Esophagus muscularis mucosa (tissue), 4 donors: ENCODE measurements at regions not wholly inside any gene's neighbourhood (a gene's known extent, or its start where the extent isn't known, plus 50 kb on each side); places are given as distances from the start of the nearest gene placed in this dataset.

ENCODE experiments used
- DNase-seq: peaks from one replicate; pipeline ENCODE4 v3.0.0-alpha.2; 2017; ENCODE audit errors: extremely low spot score
- H3K27ac ChIP-seq, 4 donors: fragments of 200-600 bp; sonication (generic); replicated peaks in 1 of 4; 1 replicate in 3 of 4; 2 replicates in 1 of 4; pipeline ENCODE4 v1.5.1; 2016 to 2019; ENCODE audit warnings: mild to moderate bottlenecking in 1 of 4
- H3K27me3 ChIP-seq, 4 donors: fragments of 200-600 bp; sonication (generic); one replicate each; pipeline versions ENCODE4 v1.5.1 to v1.6.0; 2016 to 2019
- H3K36me3 ChIP-seq, 4 donors: fragments of 200-600 bp; sonication (generic); one replicate each; pipeline ENCODE4 v1.5.1; 2016 to 2019
- H3K4me1 ChIP-seq, 4 donors: fragments of 200-600 bp; sonication (generic); one replicate each; pipeline ENCODE4 v1.5.1; 2016 to 2019
- H3K4me3 ChIP-seq, 4 donors: fragments of 200-600 bp; sonication (generic); 1 replicate in 2 of 4; 2 replicates in 2 of 4; pipeline ENCODE4 v1.5.1; 2016 to 2019; ENCODE audit warnings: mild to moderate bottlenecking in 4 of 4, moderate library complexity in 1 of 4
- H3K9me3 ChIP-seq, 4 donors: fragments of 200-600 bp; sonication (generic); 1 replicate in 3 of 4; 2 replicates in 1 of 4; pipeline ENCODE4 v1.5.1; 2016 to 2019
- EP300 ChIP-seq: sonication (generic); formaldehyde crosslinking; IDR thresholded peaks from one replicate; pipeline ENCODE4 v1.6.1; 2017; ENCODE audit warnings: antibody characterized with exemption
- POLR2A ChIP-seq: fragments of 450-650 bp; IDR thresholded peaks from one replicate; pipeline ENCODE4 v1.6.1; 2017; ENCODE audit warnings: antibody characterized with exemption, moderate library complexity, mild to moderate bottlenecking, low read depth
- POLR2AphosphoS5 ChIP-seq, 2 donors: sonication (generic); formaldehyde crosslinking; IDR thresholded peaks; one replicate each; pipeline ENCODE4 v1.6.1; 2017; ENCODE audit warnings: antibody characterized with exemption in 2 of 2
- WGBS: methylation state at CpG from one replicate; pipeline ENCODE4 v1.1.5; 2018; 5-methylcytosine and 5-hydroxymethylcytosine counted together
- intact Hi-C: fragments of 100-400 bp; cut with DNase I; formaldehyde crosslinking; loops from one replicate; pipeline ENCODE4 v1.15.1; 2023
- TF ChIP-seq, protein P1 (sequence below), 3 experiments: fragments of 200-600 bp in 2 of 3; fragments of 450-650 bp in 1 of 3; sonication (generic) in 2 of 3; IDR thresholded peaks; one replicate each; pipeline ENCODE4 v1.5.1; 2017 to 2019; ENCODE audit warnings: antibody characterized with exemption in 3 of 3, mild to moderate bottlenecking in 2 of 3, moderate library complexity in 1 of 3

DNA sequence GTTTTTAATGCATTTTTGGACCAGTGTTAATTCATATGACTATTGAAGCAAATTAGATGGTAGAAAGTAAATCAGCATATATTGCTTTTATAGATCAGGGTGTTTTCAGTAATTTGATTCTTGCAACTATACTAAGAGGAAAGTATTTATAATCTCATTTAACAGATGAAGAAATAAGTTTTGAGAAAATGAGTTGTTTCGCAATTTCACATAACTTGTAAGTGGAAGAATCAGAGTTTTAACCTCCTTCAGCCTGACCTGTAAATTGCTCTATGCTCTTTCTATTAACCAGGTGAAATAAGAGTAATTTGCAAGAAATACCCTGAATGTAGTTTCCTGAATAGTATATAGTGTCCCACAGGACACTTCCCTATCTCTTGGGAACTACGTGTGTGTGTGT is 1106.8 kb upstream of the RAG2 start:
- 62% methylated on average over 2 of the region's 2 CpGs for WGBS
- TF ChIP-seq POLR2A (no peak), EP300 (no peak), POLR2AphosphoS5 (IDR thresholded peaks at IDR 0.05) (no peak)
- TF ChIP-seq, protein P1, sequence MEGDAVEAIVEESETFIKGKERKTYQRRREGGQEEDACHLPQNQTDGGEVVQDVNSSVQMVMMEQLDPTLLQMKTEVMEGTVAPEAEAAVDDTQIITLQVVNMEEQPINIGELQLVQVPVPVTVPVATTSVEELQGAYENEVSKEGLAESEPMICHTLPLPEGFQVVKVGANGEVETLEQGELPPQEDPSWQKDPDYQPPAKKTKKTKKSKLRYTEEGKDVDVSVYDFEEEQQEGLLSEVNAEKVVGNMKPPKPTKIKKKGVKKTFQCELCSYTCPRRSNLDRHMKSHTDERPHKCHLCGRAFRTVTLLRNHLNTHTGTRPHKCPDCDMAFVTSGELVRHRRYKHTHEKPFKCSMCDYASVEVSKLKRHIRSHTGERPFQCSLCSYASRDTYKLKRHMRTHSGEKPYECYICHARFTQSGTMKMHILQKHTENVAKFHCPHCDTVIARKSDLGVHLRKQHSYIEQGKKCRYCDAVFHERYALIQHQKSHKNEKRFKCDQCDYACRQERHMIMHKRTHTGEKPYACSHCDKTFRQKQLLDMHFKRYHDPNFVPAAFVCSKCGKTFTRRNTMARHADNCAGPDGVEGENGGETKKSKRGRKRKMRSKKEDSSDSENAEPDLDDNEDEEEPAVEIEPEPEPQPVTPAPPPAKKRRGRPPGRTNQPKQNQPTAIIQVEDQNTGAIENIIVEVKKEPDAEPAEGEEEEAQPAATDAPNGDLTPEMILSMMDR (IDR thresholded peaks at IDR 0.05) = no peak
- no peaks in the 10 kb centered on the region for H3K27me3 ChIP-seq
- DNase-seq = no peak
- no peak overlapping the region for H3K27ac ChIP-seq
- peaks cover 0 to 1% (median under 1%) of the 10 kb centered on the region in 4 donors for H3K4me1 ChIP-seq
- intact Hi-C loops = no loop called here
- H3K4me3 ChIP-seq = no peak overlapping the region
- no peaks in the 10 kb centered on the region for H3K9me3 ChIP-seq
- H3K36me3 ChIP-seq = no peaks in the 10 kb centered on the region

DNA sequence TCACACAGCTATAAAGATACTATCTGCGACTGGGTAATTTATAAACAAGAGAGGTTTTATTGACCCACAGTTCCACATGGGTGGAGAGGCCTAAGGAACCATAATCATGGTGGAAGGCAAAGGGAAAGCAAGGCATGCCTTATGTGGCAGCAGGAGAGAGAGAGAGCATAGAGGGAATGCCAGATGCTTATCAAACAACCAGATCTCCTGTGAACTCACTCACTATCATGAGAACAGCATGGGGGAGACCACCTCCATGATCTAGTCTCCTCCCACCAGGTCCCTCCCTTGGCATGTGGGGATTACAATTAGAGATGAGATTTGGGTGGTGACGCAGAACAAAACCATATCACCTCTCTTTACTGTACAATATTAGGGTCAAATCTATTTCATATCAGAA is 1101.6 kb upstream of the RAG2 start:
- no peak for TF ChIP-seq POLR2AphosphoS5 (IDR thresholded peaks at IDR 0.05)
- no peak for TF ChIP-seq POLR2A
- no peak for TF ChIP-seq EP300
- TF ChIP-seq, protein P1 (IDR thresholded peaks at IDR 0.05) = no peak
- Histone ChIP-seq H3K4me3 (no peak overlapping the region), H3K27me3 (no peaks in the 10 kb centered on the region), H3K4me1 (no peaks in the 10 kb centered on the region), H3K9me3 (peaks cover 0 to 12% (median 7%) of the 10 kb centered on the region in 4 donors), H3K27ac (no peak overlapping the region), H3K36me3 (no peaks in the 10 kb centered on the region)
- no peak for DNase-seq
- intact Hi-C loops = no loop called here
- WGBS = 85% methylated on average over 2 of the region's 2 CpGs

DNA sequence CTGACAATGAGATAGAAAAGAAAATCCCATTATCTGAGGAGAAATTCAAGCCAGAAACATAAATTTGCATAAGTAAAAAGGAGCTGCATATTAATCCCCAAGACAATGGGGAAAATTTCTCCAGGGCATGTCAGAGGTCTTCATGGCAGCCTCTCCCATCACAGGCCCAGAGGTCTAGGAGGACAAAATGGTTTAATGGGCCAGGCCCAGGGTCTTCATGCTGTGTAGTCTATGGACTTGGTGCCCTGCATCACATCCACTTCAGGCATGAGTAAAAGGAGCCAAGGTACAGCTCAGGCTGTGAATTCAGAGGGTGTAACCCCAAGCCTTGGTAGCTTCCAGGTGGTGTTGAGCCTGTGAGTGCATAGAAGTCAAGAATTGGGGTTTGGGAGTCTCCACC is 1097.2 kb upstream of the RAG2 start:
- TF ChIP-seq EP300 (no peak), POLR2AphosphoS5 (IDR thresholded peaks at IDR 0.05) (no peak), POLR2A (no peak)
- TF ChIP-seq, protein P1 (IDR thresholded peaks at IDR 0.05) = no peak

DNA sequence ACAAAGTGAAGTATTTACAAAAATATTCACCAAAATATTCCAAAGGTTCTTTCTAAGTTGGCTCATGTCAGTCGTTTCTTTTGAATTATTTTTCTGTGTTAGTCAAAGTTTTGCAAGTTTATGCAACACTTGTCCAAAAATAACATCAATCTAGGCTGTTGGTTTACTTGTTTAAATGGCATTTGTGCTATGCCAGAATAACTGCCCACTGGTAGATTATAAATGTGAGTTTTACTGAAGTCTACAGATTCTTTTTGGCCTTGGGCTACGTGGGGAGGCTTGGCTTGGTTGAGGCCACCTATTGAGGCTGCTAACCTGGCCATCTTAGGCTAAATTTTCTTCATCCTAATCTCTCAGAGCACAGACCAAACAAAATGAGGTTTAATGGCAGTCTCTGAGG is 1091.9 kb upstream of the RAG2 start:
- H3K36me3 ChIP-seq = no peaks in the 10 kb centered on the region
- intact Hi-C loops = no loop called here
- no peak overlapping the region for H3K27ac ChIP-seq
- 35% methylated on average over 2 of the region's 2 CpGs for WGBS
- no peak for DNase-seq
- H3K9me3 ChIP-seq = peaks cover 0 to 12% (median 7%) of the 10 kb centered on the region in 4 donors
- H3K4me3 ChIP-seq = no peak overlapping the region
- no peak for TF ChIP-seq POLR2A
- TF ChIP-seq POLR2AphosphoS5 (IDR thresholded peaks at IDR 0.05) = no peak
- TF ChIP-seq, protein P1 (IDR thresholded peaks at IDR 0.05) = no peak
- no peaks in the 10 kb centered on the region for H3K27me3 ChIP-seq
- H3K4me1 ChIP-seq = peaks cover 0 to 7% (median 0%) of the 10 kb centered on the region in 4 donors

More for the DNA sequence above, 1097.2 kb upstream of the RAG2 start:
- intact Hi-C loops = no loop called here
- Histone ChIP-seq H3K27ac (no peak overlapping the region), H3K27me3 (no peaks in the 10 kb centered on the region), H3K9me3 (peaks cover 0 to 21% (median 11%) of the 10 kb centered on the region in 4 donors), H3K4me3 (no peak overlapping the region), H3K36me3 (no peaks in the 10 kb centered on the region), H3K4me1 (peaks cover 0 to under 1% (median 0%) of the 10 kb centered on the region in 4 donors)
- no peak for DNase-seq

DNA sequence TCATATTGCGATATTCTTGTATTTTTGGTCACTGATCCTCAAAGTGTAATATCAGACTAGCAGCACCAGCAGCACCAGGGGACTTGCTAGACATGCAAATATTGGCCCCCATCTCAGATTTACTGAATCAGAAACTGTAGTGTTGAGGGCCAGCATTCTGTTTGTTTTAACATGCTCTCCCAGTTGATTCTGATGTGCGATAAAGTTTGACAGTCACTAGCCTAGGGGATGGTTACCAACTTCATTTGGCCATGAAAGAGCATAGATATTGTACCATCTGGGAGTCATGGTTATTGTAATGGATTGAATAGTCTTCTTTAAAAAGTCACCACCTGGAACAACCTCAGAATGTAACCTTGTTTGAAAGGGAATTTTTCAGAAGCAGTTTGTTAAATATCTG is 1090.4 kb upstream of the RAG2 start:
- 50% methylated on average over 2 of the region's 2 CpGs for WGBS
- intact Hi-C loops = no loop called here
- H3K27me3 ChIP-seq = no peaks in the 10 kb centered on the region
- no peak for DNase-seq
- peaks cover 0 to 7% (median 0%) of the 10 kb centered on the region in 4 donors for H3K4me1 ChIP-seq
- no peak overlapping the region for H3K27ac ChIP-seq
- H3K36me3 ChIP-seq = no peaks in the 10 kb centered on the region
- H3K4me3 ChIP-seq = no peak overlapping the region
- no peaks in the 10 kb centered on the region for H3K9me3 ChIP-seq
- TF ChIP-seq POLR2A (no peak), POLR2AphosphoS5 (IDR thresholded peaks at IDR 0.05) (no peak), EP300 (no peak)
- TF ChIP-seq, protein P1 (IDR thresholded peaks at IDR 0.05) = no peak
